ENCODE measurements at regions not wholly inside any gene's neighbourhood (a gene's known extent, or its start where the extent isn't known, plus 50 kb on each side); places are given as distances from the start of the nearest gene placed in this dataset. TPM values are rescaled to one million over a fixed set of nuclear protein-coding genes. Genes with fewer than 3 reads are reported as not detected.

- H3K4me3 ChIP-seq (ENCODE audit: low read depth, low read length) = no peak overlapping the region
- DNase-seq (ENCODE audit: low read depth) = no peak
- TF ChIP-seq, protein P1, sequence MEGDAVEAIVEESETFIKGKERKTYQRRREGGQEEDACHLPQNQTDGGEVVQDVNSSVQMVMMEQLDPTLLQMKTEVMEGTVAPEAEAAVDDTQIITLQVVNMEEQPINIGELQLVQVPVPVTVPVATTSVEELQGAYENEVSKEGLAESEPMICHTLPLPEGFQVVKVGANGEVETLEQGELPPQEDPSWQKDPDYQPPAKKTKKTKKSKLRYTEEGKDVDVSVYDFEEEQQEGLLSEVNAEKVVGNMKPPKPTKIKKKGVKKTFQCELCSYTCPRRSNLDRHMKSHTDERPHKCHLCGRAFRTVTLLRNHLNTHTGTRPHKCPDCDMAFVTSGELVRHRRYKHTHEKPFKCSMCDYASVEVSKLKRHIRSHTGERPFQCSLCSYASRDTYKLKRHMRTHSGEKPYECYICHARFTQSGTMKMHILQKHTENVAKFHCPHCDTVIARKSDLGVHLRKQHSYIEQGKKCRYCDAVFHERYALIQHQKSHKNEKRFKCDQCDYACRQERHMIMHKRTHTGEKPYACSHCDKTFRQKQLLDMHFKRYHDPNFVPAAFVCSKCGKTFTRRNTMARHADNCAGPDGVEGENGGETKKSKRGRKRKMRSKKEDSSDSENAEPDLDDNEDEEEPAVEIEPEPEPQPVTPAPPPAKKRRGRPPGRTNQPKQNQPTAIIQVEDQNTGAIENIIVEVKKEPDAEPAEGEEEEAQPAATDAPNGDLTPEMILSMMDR (IDR thresholded peaks at IDR 0.05; ENCODE audit: insufficient read depth, low read depth, low read length) = no peak
These were observed 80.3 kb downstream of the THNSL2 start for GRCh38 chr2:88250404-88250803.

DNA sequence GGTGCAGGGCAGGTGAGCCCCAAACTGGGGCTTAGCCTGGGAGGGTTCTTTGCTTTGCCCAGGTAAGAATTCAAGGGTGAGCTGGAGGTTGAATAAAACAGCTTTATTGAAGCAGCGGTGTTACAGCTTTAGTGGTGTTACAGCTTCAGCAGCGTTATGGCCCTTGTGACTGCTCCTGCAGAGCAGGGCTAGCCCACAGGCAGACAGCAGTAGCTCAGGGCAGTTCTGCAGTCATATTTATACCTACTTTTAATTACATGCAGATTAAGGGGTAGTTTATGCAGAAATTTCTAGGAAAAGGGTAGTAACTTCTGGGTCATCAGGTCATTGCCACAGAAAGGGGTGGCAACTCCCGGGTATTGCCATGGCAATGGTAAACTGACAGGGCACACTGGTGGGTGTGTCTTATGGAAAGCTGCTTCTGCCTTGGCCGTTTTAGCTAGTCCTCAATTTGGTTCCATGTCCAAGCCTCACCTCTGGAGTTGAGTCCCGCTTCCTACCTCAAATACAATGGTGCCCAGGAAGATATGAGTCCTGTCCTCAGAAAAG, 78.2 kb downstream of the THNSL2 start:
- TF ChIP-seq, protein P1 (IDR thresholded peaks at IDR 0.05; ENCODE audit: insufficient read depth, low read depth, low read length) = no peak
- DNase-seq (ENCODE audit: low read depth) = no peak
- no peak overlapping the region for H3K4me3 ChIP-seq (ENCODE audit: low read depth, low read length)

DNA sequence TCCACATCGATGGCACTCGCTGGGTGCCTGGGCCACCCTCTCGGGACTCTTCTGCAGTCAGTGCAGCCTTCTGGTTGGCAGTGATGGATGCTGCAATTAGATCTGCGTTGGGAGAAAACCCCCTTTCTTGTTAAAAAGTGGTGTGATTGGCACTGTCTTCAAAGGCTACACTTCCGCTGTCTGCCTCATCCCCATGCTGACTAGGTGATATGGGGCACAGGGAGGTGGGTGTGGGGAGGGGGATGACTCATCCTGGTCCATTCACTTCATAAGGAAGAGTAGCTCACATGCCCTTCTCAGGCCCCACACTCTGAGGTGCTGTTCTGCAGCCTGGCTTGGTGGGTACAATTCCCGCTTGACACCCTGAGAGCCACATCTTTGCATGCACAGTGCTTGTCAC, 77.4 kb downstream of the THNSL2 start:
- DNase-seq (ENCODE audit: low read depth) = no peak
- TF ChIP-seq, protein P1 (IDR thresholded peaks at IDR 0.05; ENCODE audit: insufficient read depth, low read depth, low read length) = no peak
- H3K4me3 ChIP-seq (ENCODE audit: low read depth, low read length) = no peak overlapping the region

DNA sequence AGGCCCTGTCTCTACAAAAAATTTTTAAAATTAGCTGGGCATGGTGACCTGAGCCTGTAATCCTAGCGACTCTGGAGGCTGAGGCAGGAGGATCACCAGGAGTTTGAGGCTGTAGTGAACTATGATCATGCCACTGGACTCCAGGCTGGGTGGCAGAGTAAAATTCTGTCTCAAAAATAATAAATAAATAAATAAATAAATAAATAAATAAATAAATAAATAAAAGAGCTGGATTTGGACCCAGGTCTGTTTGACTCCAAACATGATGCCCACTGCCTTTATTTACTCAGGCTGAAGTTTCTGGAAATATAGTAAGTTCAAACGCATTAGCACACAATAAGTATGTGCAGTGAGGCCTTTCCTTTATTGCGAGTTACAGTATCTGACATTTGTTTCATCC, 75.0 kb downstream of the THNSL2 start:
- no peak for DNase-seq (ENCODE audit: low read depth)
- no peak overlapping the region for H3K4me3 ChIP-seq (ENCODE audit: low read depth, low read length)
- TF ChIP-seq, protein P1 (IDR thresholded peaks at IDR 0.05; ENCODE audit: insufficient read depth, low read depth, low read length) = no peak

DNA sequence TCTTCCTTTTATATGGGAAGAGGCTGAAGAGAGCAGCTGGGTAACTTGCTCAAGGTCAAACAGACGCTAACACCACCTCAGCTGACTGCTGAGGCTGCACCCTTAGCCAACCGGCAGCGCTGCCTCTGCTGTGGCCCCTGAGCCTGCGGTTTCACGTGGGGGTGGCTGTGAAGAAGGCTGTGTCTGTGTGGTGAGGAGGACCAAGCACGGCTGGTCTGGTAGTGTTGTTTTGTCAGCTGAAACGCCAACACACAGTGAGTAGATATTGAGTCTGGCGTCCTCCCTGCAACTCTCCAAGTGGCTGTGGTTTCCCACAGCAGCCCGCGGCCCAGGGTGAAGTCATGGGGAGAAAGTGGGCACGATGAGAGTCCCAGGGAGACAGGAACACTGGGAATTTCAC, 69.6 kb downstream of the THNSL2 start:
- no peak for DNase-seq (ENCODE audit: low read depth)
- TF ChIP-seq, protein P1 (IDR thresholded peaks at IDR 0.05; ENCODE audit: insufficient read depth, low read depth, low read length) = no peak
- no peak overlapping the region for H3K4me3 ChIP-seq (ENCODE audit: low read depth, low read length)

- DNase-seq (ENCODE audit: low read depth) = no peak
- TF ChIP-seq, protein P1 (IDR thresholded peaks at IDR 0.05; ENCODE audit: insufficient read depth, low read depth, low read length) = no peak
- no peak overlapping the region for H3K4me3 ChIP-seq (ENCODE audit: low read depth, low read length)
These were observed 66.5 kb downstream of the THNSL2 start for GRCh38 chr2:88236666-88237065.

Small RNA genes lying in the stretch of these regions (small RNA-seq; reads per million reads assigned to genes)
- gene RF00026 (not detected), gene RNU6-1168P (not detected)
